DMS79 (cell line): ENCODE measurements at regions not wholly inside any gene's neighbourhood (a gene's known extent, or its start where the extent isn't known, plus 50 kb on each side); places are given as distances from the start of the nearest gene placed in this dataset.

Experiments used
- DNase-seq: peaks from one replicate; lab custom pipeline; 2025; lab: John Stamatoyannopoulos, UW

DNA sequence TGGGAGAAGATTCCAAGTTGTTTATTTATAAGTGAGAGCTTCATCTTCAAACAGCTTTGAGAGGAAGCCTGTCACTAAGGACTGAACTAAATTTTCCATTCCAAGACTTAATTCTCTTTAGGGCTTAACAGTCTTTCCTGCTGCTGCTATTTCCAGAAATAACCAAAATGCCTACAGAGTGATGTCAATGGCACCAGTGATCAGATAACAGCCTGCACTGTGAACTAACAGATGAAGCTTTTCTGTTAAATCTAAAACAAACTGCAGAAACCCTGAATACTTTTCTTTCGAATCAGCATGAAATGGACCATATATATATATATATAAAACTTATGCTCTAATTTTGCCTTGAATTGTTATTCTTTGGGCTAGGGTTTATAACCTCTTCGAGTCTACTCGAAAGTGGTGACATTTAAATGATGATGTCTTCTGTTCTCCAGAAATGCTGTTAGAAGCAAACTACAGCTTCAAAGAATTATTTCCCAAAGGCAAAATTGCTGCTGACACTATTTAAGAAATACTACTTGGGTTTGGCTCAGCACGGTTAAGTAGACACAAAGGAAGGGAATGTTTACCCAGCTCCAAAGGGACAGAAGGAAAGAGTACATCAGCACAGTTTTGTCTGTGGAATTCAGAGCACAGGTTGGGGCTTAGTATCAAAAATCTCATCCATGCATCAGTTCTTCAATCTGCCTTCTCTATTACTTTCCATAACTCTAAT is 238.5 kb upstream of the LRRN1 start:
- no peak for DNase-seq

DNA sequence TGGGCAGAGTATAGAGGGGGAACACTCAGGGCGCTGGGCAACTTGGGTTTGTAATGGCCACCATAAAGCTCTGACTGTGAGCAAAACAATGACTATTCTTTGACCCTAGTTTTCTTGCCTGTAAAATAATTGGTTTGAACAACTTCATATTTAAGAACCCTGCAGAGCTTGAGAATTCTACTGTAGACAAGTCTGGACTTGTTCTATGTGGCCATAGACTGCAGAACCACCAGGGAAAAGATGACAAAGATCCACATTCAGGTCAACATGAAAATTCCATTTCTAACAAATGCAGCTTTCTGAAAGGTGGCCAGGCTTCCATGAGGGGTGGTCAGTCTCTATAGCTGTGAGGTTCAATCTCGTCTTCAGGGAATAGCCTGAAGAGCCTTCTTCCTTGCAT is 239.4 kb upstream of the LRRN1 start:
- DNase-seq, result no peak

DNA sequence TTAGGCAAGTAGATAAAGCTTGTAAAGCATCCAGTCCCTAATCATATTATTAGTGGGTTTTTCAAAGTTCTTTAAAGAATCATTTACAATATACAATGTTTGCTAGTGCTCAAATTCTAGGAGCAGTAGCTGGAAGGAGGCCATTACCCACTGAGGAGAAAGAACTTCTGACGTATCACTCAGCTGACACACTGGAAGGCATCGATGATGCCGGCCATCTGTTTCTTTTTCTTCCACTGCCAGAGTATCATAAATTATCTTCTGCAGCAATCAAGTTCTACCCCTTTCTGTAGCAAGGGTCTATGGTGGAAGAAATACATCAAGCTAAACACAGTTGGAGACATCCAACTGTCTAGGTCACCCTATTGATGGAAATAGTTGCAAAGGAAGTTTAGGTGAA is 243.2 kb upstream of the LRRN1 start:
- no peak for DNase-seq

DNA sequence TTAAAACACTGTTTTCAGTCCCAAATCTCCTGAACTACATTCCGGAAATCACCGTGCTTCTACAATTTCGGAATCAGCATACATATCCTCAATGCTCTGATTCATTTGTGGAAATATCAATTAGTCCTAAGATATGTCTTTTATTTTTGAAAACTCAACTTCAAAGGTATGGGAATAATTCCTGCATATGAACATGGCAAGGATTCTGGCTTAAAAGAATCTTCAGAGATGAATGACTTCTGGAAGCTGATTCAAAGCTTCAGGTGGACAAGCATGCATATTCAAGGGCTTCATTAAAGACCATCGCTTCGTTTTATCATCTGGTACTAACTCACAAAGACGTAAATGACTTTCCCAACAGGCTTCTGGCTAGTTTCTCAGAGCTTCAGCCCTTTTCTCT is 246.0 kb upstream of the LRRN1 start:
- DNase-seq, result no peak

DNA sequence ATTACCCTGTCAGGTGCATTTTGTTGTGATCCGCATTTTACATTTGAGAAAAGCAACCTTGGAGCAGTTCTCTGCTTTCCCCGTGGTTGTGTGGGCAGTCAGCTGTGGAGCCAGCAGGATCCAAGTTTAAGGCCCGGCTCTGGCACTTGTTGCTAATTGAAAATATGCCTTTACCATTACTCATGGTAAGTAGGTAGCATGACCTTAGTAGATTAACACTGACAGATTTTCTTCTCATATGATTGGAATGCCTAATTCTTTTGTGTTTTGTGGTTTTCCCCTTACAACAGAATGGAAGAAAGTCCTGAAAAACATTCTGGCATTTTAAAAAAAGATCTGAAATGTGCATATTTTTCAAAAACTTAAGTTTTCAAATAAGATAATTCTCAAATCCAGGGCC is 246.5 kb upstream of the LRRN1 start:
- no peak for DNase-seq

GRCh38 chr3:3551981-3552380 is 247.2 kb upstream of the LRRN1 start:
- DNase-seq, result no peak

- no peak for DNase-seq
Measured at GRCh38 chr3:3545360-3545759, 253.9 kb upstream of the LRRN1 start.

GRCh38 chr3:3538451-3538850 is 260.8 kb upstream of the LRRN1 start:
- no peak for DNase-seq

GRCh38 chr3:3532508-3532907 is 266.7 kb upstream of the LRRN1 start:
- no peak for DNase-seq

- no peak for DNase-seq
Measured at GRCh38 chr3:3531476-3531875, 267.8 kb upstream of the LRRN1 start.

GRCh38 chr3:3519266-3519665 is 280.0 kb upstream of the LRRN1 start:
- no peak for DNase-seq

- no peak for DNase-seq
Measured at GRCh38 chr3:3516996-3517395, 282.2 kb upstream of the LRRN1 start.

- DNase-seq, result no peak
Measured at GRCh38 chr3:3516384-3516783, 282.8 kb upstream of the LRRN1 start.

GRCh38 chr3:3509665-3510064 is 289.6 kb upstream of the LRRN1 start:
- DNase-seq, result no peak

DNA sequence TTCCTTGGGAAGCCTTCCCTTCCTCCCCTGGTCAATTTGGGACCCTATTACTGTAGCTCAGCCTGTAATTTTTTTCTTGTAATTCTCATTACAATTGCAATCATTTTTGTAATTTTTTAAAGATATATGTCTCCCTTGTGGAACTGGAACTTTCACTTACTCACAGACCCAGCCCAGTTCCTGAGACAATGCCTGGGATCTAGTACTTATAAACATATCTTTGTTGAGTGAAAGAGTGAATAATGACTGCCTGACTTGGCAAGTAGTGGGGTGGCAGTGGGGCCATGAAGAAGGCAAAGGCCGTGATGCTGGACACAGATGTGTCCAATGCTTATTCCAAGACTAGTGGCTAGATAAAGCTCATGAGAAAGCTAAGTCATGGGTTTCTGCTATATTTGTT is 294.5 kb upstream of the LRRN1 start:
- no peak for DNase-seq

- no peak for DNase-seq
Measured at GRCh38 chr3:3503411-3503810, 295.8 kb upstream of the LRRN1 start.

GRCh38 chr3:3499987-3500386 is 299.2 kb upstream of the LRRN1 start:
- DNase-seq, result no peak

GRCh38 chr3:3499012-3499562 is 300.1 kb upstream of the LRRN1 start:
- DNase-seq, result no peak

DNA sequence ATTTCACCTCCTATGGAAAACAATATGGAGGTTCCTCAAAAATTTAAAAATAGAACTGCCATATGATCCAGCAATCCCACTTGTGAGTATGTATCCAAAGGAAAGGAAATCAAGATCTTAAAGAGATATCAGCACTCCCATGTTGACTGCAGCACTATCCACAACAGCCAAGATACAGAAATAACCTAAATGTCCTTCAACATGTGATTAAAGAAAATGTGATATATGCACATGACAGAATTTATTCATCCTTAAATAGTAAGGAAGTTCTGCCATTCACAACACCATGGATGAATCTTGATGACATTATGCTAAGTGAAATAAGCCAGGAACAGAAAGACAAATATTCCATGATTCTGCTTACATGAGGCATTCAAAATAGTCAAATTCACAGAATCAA is 303.6 kb upstream of the LRRN1 start:
- no peak for DNase-seq

- no peak for DNase-seq
Measured at GRCh38 chr3:3476669-3477068, 297.2 kb upstream of the CRBN start.

GRCh38 chr3:3468596-3468995 is 289.1 kb upstream of the CRBN start:
- DNase-seq, result no peak

GRCh38 chr3:3464131-3464530 is 284.6 kb upstream of the CRBN start:
- no peak for DNase-seq

DNA sequence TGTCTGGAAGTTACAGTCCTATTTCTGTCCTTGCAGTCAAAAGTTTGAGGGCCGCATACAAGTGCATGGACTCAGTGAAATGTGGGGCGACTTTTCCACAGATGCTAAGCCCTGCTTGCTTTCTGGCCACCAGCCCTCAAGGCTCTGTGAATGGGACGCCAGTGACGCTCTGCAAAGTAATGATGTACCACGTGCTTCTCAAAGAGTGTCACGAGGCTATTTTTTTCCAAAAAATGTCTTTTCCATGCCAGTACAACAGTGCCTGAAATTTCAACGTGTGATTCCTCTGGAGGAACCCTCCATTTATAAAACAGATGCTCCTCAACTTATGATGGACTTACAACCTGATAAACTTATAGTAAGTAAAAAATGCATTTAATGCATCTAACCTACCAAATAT is 281.8 kb upstream of the CRBN start:
- DNase-seq, result no peak

DNA sequence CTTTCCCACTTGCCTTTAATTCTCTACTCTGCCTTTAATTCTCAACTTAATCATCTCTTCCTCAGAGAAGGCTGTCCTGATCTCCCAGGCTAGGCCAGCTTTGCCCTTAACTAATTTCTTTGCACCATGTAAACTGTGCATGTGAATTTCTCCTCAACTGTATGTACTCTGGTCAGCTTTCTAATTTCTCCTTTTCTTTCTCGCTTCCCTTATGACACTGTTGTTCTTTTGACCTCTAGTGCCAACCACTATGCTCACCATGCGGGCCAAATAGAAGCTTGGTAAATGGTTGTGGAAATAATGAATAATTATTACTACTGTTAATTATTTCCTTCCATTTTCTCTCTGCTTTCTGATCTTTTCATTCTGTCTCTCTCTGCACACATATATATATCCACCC is 269.0 kb upstream of the CRBN start:
- no peak for DNase-seq
